EL (cell line): ENCODE measurements at regions not wholly inside any gene's neighbourhood (a gene's known extent, or its start where the extent isn't known, plus 50 kb on each side); places are given as distances from the start of the nearest gene placed in this dataset.

ENCODE experiments used
- DNase-seq: peaks from one replicate; pipeline ENCODE4 v3.0.0-alpha.2; 2016

- DNase-seq = no peak
These were observed 1920.3 kb upstream of the WWC1 start for GRCh38 chr5:166370928-166371690.

DNA sequence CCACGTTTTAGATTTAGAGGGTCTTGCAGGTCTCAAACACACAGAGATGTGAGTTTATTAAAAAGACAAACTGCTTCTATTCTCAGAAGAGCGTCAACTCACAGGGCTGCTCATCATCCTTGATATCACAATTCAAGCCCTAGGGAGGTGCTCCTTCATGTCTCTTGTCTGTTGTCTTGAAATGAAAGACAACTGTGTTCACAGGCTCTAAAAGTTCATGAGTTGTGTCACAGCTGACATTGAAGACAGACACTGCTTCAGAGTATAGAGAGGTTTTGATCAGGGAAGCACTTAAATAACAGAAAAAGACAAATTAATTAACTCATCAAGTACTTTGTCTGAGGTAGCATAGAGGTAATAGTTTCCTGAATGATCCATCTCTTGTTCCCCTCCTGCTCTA lies 1917.6 kb upstream of the WWC1 start:
- no peak for DNase-seq

DNA sequence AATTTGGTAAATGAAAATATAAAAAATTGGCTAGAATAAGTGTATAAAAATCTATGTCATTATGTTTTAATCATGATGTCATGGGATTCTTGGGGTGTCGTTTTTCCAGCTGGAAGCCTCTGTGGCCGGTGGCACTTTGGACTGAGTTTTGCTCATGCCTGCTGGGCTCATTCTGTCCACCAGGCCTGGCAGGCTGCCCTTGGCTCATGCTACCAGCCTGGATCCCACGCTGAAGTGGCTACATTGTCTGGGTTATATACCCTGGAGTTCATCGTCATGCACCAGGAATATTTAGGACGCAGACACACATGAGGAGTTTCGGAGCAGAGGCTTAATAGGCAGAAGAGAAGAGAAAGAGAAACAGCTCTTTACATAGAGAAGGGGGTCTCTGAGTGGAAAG lies 1913.7 kb upstream of the WWC1 start:
- no peak for DNase-seq

DNA sequence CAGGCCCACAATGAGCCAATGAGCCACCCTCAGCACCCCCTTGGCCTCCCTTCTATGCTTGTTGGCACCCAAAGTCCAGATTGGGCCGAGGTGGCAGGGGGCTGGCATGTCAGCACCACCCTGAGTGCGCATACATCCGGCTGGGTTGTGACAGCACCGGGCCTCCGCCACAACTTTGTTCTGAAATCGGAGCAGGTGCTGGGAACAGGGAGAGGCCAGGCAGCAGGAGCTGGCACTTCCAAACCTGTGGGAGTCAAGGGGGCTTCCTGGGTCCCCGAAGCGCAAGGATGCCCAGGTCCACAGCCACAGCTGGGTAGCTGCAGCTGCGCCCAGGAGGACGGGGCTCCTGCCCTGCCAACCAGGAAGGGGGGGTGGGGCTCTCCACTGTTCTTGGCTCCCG lies 1911.9 kb upstream of the WWC1 start:
- DNase-seq = no peak

DNA sequence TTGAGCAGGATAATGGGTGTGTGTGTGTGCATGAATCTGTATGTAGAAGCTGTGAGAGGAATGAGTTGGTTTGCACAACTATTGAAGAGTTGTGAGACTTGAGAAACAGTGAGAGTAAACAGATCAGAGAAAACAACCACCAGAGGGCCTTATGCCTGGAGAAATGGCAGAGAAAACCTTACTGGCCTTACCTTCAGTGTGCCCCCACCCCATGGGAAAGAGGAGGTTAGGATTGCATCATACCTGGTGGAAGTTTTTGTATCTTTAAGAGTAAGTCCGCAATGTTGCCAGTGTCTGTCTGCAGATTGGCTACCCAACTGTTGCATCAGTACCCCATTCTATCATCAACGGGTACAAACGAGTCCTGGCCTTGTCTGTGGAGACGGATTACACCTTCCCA lies 1909.4 kb upstream of the WWC1 start:
- no peak for DNase-seq

DNA sequence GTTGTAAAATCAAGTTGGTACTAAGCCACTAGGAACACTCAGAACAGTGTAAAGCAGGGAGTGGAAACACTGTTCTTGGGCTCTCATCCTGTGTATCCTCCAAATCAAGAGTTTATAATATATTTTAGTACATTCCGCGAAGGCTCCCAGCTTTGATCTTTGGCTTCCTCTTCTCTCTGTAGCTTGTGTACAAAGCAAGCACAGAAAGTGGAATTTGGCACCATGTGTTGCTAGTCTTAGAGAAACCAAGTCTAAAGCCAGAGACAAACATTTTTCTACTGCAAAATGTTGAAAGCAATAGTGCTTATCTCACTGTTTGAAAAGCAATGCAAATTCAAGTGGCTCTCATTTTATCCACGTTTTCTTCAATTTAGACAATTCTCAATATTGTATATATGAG lies 1893.3 kb upstream of the WWC1 start:
- DNase-seq = no peak

DNA sequence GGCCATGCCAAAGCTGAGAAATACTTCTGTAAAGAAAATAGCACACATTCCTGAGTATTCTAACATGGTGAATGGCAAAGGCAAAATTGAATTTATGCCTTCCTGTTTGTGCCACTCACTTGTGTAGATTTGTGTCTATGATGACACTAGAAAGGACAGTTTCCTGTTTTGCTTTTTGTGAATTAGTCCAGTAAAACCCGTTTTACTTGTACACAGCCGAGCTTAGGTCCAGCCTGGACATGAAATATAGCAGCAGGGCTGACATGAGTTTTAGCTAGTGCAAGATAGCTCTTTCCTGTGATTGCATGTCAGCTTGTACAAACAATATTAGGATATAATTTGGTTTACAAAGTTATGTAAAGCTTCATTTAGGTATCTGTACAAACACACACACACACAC lies 1891.7 kb upstream of the WWC1 start:
- DNase-seq = no peak

DNA sequence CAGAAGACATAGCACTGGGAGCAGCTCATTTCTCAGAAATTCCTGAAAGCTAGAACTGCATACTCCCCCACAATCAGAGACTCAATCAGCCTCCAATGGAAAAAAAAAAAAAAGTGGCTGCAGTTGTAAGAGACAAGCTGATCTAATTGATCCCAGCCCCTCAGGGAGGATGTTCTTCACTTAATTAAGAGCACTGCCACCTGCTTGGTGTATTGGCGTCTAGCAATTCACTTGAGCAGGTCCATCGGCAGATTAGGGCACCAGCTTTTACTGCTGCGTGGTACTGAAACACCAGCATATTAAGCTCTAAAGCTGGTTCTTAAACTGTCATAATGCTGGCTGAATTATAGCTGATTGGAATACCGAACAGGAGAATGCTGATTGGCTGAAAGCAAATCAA lies 1890.1 kb upstream of the WWC1 start:
- DNase-seq = no peak

- DNase-seq = no peak
These were observed 1879.3 kb upstream of the WWC1 start for GRCh38 chr5:166412191-166412590.

- DNase-seq = no peak
These were observed 1864.2 kb upstream of the WWC1 start for GRCh38 chr5:166427211-166427610.

DNA sequence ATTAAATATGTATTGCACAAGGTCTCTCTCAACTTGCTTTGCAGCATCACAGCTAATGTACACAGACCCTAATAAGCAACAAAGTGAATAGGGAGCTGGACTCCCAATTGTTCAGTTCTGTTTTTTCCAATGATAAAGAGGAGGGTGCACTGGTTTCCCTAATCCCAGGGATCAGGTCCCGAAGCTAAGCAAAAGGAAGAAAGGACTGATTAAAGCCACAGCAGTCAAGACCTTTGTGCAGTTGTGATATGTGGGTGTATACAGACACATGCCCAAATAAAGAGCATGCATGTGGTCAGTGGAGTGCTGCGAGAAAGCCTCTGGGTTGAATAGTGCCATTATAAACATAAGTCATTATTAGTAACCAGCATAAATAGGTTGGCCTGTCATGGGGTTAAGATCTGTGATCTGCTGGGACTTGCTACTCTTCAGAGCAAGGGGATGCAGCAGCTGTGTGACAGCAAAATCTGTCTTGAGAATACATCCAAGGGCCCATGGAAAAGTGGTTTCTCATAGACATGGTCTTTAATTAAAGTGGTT lies 1863.1 kb upstream of the WWC1 start:
- DNase-seq = no peak

- DNase-seq = no peak
These were observed 1860.7 kb upstream of the WWC1 start for GRCh38 chr5:166430491-166431319.

- DNase-seq = no peak
These were observed 1860.0 kb upstream of the WWC1 start for GRCh38 chr5:166431456-166431855.

GRCh38 chr5:166433679-166434078 lies 1857.8 kb upstream of the WWC1 start:
- no peak for DNase-seq

DNA sequence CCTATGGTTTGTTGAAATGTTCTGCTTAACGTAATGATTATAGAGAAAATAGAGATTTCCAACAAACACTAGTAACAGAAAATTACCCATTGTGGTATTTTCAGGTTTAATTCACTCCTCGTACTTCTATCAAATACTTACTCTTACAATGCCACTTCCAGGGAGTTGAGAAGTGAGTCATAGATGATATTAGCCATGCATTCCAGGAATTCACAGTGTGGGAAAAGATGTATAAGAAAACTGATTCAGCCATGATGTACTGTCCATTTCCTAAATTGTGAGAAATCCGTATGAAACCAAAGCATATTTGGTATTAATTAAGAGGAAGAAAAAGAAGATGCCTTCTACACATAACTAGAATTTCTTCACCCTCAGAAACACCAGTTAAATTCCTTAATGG lies 1854.6 kb upstream of the WWC1 start:
- DNase-seq = no peak

DNA sequence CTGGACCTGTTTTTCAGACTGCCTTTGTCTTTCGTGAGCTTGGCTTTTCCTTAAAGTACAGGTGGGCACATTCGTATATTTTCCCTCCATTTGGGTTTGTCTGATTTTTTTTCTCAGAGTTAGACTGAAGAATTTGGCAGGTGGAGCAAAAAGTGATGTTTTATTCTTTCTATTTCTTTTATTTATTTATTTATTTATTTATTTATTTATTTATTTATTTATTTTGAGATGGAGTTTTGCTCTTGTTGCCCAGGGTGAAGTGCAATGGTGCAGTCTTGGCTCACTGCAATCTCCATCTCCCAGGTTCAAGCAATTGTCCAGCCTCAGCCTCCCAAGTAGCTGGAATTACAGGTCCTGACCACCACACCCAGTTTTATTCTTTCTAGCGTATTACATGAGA lies 1805.1 kb upstream of the WWC1 start:
- DNase-seq = no peak

DNA sequence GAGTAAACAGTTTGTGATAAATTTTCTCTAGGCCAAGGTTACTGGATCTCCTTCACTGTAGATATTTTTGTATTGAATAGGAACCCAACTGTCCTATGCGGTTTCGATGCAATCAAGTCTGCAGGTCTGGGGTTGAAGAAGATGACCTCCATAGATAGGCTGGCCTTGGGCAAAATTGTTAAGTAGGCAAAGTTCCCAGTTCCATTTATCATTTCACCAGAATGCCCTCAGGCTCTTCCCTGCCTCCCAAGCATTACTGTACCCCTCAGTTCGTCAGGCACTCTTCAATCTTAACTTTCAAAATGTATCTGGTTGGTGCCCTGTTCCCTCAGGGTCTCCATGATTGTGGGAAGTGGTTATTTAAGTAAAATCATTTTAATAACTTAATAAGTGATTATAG lies 1802.9 kb upstream of the WWC1 start:
- DNase-seq = no peak

DNA sequence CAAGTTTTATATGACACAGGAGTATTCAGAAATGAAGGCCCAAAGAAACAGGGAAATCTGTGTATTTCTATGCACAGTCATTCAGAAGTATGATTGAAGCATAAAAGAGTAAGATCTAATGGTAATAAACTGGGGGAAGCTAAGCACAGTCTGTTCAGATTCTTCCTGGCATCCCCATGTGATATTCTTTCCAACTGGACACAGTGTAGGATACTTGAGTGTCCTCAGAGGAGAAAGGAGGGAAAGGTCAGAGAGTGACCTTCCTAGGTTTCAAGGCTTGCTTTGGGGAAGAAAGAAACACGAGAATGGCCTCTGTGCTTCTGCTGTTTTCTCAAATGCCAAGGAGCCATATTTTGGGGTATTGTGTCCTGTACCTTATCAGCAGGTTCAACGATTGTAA lies 1798.4 kb upstream of the WWC1 start:
- no peak for DNase-seq

GRCh38 chr5:166493612-166494011 lies 1797.8 kb upstream of the WWC1 start:
- no peak for DNase-seq

DNA sequence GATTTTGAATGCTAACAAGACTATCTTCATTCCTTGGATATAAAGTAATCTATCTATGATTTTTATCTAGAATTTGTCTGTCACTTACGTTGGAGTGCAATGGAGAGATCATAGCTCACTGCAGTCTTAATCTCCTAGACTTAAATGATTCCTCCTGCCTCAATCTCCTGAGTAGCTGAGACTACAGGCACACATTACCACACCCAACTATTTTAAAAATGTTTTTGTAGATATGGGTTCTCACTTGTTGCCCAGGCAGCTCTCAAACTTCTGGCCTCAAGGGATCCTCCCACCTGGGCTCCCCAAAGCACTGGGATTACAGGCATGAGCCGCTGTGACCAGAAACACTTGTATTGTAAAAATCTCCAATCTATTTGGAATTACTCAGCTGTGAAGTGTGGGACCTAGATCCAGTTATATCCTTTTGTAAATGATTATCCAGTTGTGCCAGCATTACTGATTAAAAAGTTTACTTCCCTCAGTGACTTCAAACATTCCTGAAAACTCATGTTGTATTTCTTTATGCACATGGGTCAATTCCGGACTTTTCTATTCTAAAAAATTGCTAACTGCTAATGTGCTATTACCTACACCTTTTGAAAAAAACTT lies 1793.8 kb upstream of the WWC1 start:
- no peak for DNase-seq

DNA sequence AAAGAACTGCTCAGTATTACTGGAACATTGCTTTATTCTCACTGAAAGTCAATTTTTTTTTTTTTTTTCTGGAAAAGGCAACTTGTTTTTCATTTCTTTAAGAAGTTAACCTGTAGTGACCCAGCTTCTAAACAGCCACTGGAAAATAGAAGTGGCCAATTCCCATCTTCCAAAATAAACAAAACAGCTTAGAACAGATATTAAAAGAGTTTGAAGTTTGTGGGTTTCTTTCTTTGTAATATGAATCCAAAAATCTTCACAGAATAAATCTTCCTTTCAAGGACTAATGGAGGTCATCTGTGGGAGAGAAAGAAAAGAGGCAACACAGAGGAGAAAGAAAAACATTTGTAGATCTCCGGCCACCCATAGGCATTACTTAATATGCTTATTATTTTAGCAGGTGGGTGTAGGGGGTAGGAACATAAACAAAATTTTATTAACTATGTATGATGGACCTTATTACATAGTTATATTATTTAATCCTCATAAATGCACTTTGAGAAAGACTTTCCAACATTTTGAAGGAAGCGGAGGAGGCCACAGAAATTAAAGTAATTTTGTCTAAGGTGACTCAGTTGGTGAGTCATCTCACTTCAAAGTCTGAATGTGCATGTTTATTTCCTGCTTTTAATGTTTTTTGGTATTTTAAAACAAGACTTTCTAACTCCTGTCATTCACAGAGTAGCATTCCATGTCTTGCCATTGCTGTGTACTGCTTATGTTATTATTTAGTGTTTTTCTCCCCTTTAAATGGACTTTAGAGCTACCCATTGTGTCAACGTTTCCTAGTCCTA lies 1791.8 kb upstream of the WWC1 start:
- no peak for DNase-seq

- DNase-seq = no peak
These were observed 1787.9 kb upstream of the WWC1 start for GRCh38 chr5:166503506-166503905.

DNA sequence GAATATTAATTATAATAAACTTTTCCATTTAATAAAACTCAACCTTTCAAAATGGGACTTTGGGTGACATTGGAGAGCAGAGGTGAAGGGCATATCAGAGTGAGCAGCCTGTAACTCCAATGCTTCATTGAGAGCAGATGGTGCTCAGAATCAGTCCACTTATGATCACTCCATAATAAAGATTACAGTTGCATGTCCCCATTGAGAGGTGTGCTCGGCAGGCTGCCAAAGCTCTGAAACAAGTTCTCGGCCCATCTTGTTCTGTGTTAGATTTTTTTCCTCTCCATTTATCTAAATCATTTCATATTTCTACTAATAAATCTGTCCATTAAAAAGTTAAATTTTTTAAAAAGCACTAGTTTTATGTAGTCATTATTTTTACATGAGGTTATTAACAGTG lies 1786.4 kb upstream of the WWC1 start:
- DNase-seq = no peak
